Ureter (tissue), 1 donor: ENCODE measurements at regions not wholly inside any gene's neighbourhood (a gene's known extent, or its start where the extent isn't known, plus 50 kb on each side); places are given as distances from the start of the nearest gene placed in this dataset.

Source experiments
- DNase-seq: peaks from one replicate; pipeline ENCODE4 v3.0.0-alpha.2; 2020; ENCODE audit warnings: low spot score
- donor health status: DM: yes; HTN: yes; CAD: no.

DNA sequence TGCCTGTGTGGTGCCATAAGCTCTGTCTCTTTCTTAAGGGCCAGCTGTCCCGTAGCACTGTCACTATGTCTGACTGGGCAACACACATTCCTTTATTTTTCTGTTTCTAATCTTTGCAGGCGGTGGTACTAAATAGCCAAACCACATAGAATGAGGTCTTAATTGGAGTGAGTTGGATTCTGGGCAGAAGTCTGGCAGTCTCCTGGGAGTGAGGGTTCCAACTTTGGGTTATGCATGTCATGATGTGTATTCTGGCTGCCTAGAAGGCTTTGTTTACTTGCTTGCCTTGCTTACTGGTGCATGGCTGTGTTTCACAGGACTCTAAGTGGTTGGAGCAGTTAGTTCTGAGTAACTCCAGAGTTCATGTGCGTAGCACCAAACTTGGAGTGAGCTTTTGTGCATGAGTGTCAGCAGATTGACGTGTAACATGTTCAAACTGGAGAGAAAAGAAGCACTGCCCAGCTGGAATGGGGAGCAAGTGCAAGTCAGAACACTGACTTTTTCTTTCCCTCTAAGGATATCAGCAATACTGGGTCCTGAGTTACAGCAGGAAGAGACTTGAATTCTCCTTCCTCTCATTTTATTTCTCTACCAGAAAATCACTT lies 185.8 kb downstream of the PCSK1 start:
- peak; percentile 69 for DNase-seq

DNA sequence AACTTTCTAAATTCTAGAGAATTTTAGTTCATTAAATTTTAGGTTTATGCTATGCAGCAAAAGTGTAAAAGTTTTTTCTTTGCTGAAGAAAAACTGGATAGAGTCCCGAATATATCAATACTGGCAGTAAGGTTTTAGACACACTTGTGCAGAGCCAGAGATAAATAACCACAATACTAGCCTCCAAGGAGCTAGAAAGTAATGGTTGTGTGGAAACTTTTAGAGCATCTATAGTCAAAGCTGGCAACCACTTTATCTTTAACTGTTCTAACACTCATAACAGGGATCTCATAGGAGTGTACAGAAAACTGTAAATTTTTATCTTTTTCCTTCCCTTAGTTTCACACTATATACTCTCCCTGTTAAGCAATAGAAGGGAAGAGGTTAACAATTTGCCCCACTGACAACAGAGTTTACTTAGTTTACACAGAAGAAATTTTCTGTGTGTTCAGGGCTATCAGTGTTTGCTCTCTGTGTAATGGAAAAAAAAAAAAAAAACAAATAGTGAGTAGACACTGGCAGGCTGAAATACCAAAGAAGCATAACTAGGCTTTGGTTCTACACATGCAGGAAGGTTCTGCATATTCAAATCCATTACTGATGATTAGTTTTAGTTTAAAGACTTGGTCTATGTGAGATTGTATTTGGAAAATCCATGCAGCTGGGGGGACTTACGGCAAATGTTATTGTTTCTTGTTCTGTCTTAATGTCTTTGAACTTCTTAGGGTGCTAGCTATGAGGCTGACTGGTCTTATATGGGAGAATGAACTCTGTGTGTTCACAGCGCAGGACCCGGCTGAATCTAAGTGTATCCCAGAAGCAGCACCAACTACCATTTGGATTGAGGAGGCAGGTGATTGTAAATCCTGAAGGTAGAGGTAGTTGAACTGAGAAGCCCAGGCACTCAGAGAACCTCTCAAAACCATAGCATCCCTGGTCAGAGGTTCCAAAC lies 187.6 kb downstream of the PCSK1 start:
- no peak for DNase-seq

DNA sequence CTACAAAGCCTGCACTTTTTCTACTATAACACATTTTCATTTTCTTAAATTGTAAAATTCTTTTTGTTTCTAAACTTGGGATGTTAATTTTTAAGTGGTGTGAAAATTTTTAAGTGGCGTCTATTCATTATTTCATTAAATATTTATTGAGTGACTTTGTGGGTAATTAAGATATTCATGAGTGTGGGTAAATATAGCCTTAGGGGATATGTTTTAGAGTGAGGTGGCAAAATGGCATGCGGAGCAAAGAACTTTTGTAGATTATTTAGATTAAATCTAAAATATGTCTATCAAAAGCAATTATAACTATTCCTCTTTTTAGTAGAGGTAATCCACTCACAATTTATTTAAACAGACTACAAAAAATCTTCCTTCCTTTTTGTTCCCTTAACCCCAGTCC lies 188.4 kb downstream of the PCSK1 start:
- DNase-seq, result no peak

DNA sequence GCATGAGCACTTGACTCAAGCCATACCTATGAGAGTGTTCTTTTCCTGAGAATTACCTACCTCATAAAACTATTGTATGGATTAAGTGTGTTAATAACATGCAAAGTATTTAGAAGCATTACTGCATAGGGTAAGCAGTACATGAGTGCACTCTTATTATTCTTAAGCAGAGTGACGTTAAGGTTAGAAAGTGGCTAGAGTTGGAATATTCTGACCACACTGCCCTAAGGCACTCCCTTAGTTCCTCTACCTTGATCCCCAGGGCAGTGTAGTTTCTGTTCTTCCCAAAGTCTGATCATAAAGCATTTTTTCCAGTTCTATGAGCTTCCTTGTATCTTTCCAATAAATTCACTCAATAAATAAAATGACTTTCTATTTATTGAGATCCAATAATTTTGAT lies 189.2 kb downstream of the PCSK1 start:
- DNase-seq, result no peak

DNA sequence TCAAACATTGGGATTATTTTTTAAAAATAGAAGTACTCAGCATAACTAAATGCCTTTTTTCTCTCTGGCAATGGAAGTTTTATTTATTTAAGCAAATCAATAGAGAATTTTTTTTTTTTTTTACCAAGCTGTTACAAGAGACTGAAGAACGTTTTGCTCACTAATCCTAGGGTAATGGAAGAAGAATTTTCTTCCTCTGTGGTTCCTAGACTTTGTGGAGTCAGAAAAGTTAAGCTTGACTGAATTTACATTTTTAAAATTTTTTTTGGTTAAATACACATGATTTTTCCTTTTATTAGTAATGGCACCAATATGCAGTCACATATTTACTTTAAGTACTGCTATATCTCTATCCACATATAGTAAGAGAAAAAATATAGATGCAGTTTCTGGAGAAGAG lies 189.8 kb downstream of the PCSK1 start:
- DNase-seq, result no peak

DNA sequence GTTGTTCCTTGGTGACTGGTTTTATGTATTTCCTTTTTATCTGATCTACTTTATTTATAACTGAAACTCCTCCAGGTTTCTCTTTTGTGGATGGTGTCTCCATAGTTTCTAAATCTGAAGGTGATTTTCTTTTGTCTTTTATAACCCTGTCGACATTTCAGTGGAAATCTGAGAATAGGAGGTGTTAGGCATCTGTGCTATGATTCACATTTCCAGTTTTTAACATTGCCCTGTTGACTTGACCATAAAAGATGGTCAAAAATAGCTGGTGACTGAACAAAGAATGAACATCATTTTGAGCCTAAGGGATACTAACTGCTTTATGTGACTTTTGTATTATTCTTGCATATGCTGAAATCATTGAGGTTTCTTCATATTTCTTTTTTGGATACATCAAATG lies 190.5 kb downstream of the PCSK1 start:
- DNase-seq, result no peak

DNA sequence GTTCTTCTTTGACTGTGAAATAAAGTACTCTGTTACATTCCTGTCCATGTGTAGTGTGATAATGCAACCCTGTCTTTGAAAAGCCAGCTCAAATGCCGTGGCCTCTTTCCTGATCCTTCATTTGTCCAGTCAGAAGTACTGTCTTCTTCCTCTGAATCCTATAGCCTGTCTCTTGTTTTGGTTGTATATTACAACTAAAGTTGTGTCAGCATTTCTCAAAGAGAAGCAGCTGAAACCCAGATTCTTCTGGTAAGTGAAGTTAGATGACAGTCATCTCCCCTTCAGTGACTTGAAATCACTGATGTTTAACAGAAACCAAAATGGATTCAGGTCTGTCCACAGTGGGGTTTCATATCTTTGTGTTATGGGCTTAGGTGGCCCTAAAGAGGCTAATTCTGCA lies 196.2 kb downstream of the PCSK1 start:
- no peak for DNase-seq

DNA sequence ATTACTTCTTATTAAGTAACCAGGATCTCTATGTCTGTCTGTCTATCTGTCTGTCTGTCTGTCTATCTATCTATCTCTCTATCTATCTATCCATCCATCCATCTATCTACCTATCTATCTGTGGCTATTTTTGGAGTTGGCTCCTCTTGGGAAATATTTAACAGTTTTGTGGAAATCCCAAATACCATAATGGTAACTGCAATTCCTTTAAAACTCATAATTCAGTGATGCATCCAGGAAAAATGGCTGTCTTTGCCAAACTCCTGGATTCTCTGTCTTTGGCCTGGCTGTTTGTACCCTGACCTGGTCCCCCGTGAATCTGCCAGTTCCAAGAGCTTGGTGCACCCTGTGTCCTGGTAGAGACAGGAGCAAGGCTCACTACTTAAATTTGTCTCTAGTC lies 197.0 kb downstream of the PCSK1 start:
- DNase-seq, result no peak

DNA sequence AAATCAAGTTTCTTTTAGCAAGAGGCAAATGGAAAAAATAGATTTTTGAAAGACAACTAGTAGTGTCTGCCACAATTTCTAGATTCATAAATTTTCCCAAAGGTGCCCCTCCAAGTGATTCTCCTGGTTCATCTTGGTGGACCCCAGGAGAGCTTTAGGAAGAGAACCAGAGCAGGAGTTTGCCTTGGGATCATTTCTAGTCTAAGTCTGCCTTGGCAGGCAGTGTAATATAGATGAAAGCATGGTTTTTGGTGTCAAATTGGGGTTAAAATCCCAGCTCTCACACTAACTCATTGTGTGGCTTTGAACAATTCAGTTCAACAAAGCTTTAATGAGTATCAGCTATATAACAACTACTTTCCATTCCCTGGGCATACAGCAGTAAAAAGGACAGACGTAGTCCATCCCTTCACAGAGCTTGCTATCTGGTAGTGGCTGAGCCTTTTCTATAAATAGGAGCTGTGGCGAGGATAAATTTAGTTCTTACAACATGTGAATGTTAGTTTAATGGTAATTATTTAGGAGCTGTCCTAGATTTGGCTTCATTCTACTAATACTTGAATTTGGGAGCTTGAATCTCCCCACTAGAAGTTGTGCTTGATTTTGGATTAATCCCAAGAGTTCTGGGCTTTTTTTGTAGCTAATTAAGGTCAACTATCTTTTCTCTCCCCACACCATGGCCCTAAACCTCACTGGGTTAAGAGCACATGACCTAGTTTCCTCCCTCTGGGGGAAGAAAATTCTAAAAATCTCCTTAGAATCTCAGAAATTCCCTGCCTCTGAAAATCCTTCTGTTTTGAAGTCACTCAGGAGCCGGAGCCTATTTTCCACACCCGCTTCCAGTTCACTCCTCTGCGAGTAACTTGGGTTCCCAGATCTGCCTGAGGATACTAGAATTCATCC lies 197.8 kb downstream of the PCSK1 start:
- DNase-seq, result no peak

DNA sequence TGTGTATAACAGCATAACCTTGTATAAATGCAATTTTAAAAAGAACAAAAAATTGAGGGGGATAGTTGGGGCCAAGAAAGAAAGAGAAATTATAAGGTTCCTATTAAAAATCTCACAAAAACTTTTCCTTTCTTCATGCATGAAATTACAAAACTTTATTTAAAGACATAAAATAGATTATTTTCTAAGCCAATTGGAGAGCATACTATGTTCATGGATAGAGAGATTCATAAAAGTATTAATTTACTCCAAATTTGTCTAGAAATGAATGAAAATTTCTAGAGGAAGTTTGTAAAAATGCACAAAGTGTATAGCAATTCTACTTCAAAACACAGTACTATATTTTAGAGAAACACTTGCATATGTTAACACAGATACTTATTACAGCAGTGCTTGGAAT lies 200.4 kb downstream of the PCSK1 start:
- DNase-seq, result no peak

DNA sequence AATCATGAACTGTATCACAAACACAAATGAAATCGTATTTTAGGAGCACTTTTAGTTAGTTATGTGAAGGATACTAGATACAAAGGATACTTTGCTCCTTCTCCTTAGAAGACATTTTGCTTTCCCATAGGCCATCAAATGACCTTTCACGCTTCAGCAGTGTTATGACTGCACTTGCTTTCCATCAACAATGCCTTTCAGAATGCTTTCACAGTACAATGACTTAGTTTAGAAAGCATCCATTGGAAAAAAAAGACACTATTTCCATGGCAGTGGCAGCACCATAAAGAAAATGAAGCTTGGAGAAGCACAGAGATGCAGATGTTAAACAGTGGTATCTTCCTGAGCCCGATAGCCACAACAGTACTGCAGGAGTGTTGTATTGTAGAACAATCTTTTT lies 203.9 kb downstream of the PCSK1 start:
- no peak for DNase-seq

DNA sequence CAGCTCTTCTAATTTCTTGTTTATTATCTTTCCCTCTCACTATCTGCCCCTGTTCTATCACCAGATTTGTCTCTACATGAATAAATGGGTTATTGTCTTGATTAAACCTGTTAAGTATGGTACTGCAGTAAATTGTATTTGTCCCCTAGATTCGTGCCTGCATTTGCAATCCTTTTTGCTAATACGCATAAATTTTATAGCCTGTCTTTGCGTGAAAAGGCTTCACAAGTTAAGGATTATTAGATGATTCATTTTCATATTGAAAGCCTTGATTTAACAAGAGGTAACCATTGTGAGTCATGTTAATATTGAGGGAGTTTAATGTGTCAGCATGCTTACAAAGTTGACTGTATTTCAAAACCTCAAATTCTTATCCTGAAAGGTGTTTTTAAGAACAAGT lies 204.6 kb downstream of the PCSK1 start:
- DNase-seq, result no peak

DNA sequence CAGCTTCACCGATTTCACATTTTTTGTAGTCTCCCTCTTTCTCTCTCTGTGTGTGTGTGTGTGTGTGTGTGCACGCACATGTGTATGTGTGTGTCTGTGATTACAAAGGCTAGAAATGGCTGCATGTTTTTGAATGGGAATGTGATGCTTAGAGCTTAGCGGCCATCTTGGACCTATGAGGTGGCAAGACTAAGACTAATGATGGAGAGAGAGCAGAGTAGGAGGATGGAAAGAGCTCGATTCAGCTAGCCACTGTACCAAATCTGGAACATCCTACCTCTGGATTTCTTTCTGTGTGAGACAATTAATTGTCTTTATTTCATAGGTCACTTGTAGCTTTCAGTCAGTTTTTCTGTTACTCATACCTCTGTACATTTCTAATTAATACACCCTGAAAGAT lies 205.1 kb downstream of the PCSK1 start:
- no peak for DNase-seq

DNA sequence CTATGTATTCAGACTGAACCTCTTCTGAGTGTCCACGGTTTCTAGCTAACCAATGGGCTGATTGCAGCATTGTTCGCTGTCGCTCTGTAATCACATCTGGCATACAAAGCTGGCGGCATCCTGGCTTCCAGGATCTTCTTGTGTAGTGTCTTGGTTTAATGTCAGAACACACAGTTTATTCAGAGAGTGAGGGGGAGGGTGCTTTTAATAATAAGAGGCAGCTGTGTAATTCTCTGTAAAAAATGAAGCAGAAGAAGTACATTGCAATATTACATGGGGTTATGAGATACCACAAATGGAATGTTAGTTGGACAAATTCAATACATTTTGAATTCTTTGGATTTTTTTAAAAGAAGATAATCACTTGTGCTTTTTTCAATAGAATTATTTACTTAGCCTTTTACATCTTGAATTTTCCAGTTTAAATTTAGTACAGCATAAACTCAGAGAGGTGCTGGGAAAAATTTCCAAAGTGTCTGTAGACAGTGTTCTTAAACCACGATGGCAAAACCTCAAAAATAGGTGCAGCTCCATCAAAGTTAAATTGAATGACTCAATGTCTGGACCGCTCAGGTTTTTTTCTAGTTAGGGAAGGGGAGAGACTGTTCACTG lies 206.0 kb downstream of the PCSK1 start:
- no peak for DNase-seq

DNA sequence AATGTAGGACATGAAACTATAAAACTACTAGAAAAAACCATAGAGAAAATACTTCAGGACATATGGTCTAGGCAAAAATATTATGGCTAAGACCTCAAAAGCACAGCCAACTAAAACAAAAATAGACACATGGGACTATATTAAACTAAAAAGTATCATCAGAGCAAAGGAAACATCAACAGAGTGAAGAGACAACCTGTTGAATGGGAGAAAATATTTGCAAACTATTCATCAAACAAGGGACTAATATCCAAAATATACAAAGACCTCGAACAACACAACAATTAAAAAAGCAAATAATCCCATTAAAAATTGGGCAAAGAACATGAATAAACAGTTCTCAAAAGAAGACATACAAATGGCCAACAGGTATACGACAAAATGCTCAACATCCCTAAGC lies 210.9 kb downstream of the PCSK1 start:
- no peak for DNase-seq

DNA sequence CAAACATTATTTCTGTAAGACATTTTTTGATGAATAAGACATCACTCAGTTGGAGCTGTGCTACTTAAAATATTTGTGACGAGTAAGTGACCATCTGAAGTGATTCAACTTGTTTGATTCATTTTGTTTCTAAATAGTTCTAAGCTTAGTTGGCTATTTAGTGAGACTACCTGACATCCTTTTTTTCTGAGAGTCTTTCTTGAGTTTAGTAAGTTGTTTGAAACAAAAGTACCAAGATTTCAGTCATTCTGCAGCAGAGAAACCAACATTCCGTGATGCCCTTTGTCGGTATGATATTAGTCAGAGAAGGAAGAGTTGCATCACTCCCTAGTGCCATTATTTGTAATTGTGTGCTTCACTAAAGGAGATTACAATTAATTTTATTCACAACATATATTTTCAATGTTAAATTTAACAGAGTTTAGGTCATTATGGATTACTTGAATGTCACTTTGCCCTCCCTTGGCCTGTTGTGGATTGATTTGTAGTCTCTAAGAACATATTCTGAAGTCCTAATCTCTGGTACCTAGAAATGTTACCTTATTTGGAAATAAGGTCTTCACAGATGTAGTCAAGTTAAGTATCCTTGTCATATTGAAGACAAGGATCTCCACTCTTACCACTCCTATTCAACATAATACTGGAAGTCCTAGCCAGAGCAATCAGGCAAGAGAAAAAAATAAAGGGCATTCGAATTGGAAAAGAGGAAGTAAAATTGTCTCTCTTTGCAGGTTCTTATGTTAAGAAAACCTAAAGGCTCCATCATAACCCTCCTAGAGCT lies 212.2 kb downstream of the PCSK1 start:
- no peak for DNase-seq

DNA sequence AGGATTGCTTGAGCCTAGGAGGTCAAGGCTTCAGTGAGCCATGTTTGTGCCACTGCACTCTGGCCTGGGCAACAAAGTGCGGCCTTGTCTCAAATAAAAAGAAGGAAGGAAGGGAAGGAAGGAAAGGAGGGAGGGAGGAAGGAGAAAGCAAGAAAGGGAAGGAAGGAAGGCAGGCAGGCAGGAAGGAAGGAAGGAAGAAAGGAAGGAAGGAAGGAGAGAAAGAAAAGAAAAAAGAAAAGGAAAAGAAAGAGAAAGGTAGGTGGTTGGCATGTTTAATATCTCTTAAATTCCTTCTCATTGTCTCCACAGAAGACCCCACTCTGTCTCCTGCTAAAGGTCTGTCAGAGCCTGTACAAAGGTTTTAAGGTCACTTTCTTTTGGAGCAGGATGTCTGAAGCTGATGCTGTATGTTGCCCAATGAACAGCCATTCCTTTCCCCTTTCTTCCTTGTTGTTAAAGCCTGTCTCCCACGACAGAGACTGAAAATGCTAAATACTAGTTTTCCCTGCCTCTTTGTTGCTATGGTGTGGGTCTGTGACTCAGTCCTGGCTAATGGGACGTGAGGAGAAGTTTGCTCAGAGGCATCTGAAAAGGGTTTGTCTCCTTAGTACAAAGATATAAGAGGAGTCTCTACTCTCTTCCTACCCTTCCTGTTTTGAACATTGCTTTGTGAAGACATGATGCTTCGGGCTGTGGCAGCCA lies 213.3 kb downstream of the PCSK1 start:
- DNase-seq, result no peak

DNA sequence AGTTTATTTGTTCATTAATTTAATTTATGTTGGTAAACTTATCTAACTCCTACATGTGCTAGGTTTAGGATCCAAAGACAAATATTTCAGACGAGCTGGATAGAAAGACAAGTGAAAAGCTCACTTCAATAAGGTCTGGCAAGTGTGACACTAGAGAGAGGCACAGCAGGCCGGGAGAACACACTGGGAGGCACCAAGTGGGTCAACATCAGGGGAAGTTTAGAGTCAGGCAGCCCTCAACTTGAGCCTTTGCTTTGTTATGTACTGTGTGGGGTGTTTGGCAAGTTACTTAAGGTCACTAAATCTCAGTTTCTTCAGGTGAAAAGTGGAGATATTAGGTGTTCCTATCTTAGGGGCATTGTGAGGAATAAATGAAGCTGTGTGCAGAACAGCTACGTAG lies 214.4 kb downstream of the PCSK1 start:
- no peak for DNase-seq

DNA sequence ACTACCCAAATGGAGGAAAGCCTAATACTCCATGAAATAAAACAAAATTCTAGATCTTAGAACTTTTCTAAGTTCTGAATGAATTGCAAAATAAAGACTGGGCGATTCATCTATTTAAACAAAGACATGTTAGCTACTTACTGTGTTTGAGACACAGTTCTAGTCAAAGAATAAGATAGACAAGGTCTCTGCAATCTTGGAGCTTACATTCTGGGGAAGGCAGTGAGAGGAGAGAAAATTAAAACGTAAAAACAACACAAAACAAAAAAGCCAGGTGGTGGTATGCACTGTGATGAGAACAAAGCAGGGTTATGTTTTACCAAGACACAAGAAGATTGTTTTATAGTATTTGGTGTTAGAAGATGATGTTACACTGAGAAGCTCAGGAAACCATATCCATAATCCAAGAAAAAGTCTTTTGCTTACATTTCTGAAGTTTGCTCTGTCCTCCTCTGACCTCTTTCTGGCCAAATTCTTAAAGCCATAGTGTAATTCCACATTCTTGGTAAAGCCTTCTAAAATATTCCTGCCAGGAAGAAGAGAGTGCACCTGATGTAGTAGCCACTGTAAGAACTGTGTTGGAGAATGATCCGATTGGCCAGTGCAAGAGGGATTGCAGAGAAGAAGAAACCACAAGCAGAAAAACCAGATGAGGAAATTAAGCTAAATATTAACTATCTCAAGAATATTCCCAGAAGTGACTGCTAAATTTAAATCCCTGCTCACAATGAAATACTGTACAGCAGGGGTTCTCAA lies 218.4 kb downstream of the PCSK1 start:
- DNase-seq, result no peak

DNA sequence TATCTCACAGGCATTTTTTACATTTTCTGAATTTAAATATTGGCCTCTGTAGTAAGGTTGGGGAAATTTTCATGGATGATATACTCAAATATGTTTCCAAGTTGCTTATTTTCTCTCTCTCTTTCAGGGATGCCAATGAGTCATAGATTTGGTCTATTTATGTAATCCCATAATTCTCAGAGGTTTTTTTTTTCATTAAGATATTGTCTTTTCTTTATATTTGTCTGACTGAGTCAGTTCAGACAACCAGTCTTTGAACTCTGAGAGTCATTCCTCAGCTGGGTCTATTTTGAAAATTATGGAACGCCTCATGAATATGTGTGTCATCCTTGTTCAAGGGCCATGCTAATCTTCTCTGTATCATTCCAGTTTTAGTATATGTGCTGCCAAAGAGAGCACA lies 223.2 kb downstream of the PCSK1 start:
- no peak for DNase-seq
